Mammary epithelial cell (primary cell): ENCODE measurements at regions not wholly inside any gene's neighbourhood (a gene's known extent, or its start where the extent isn't known, plus 50 kb on each side); places are given as distances from the start of the nearest gene placed in this dataset.

Source experiments
- CTCF ChIP-seq, 2 donors: IDR thresholded peaks in 1 of 2; conservative IDR thresholded peaks in 1 of 2; 2 replicates each; pipeline ENCODE4 v1.5.1; 2011 to 2012; ENCODE audit warnings: inconsistent platforms in 2 of 2, low read length in 2 of 2, mild to moderate bottlenecking in 2 of 2, control low read depth in 1 of 2, low read depth in 1 of 2; ENCODE audit not compliant: insufficient read depth in 1 of 2; ENCODE audit errors: extremely low read depth in 1 of 2
- EZH2 ChIP-seq: IDR thresholded peaks from 2 replicates; pipeline ENCODE4 v1.6.1; 2012; ENCODE audit warnings: low read length, inconsistent platforms, borderline replicate concordance

GRCh38 chr1:63152572-63152971, 169.8 kb upstream of the FOXD3 start:
- TF ChIP-seq CTCF (conservative IDR thresholded peaks at IDR 0.05 in 1 of 2, IDR thresholded peaks at IDR 0.05 in 1 of 2; ENCODE audit: extremely low read depth in 1 of 2, insufficient read depth in 1 of 2, low read depth in 1 of 2, low read length in 2 of 2) (no peak), EZH2 (no peak)
